ENCODE measurements at regions not wholly inside any gene's neighbourhood (a gene's known extent, or its start where the extent isn't known, plus 50 kb on each side); places are given as distances from the start of the nearest gene placed in this dataset.

DNA sequence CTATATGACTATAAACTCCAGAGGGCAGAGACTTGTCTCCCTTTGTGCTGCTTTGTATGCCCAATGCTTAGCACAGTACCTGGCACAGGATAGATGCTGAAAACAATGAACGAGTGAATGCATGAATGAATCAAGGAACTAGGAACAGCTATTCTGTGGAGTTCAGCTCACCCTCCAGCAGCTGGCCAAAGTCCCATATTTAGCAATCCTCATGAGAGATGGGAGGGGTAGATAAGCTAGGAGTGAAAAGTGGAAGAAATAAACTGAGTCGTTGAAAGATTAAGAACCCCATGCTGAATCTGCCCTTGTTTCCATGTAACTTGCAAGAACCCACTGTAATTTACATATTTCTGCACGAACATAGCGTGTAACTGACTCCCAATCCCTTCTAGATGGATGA lies 106.5 kb downstream of the MAFB start:
- Histone ChIP-seq H3K4me2 (ENCODE audit: insufficient read depth in 1 of 2, low read depth in 2 of 2, low read length in 2 of 2) (no peak overlapping the region), H3K9me3 (ENCODE audit: insufficient read depth in 2 of 2, low read depth in 1 of 2, low read length in 1 of 2) (no peaks in the 10 kb centered on the region), H3K79me1 (ENCODE audit: low read depth, low read length) (no peaks in the 10 kb centered on the region), H2AFZ (ENCODE audit: low read length) (no peak overlapping the region), H2BK15ac (ENCODE audit: low read length) (no peak overlapping the region), H4K8ac (ENCODE audit: extremely low read depth, insufficient read depth, low read length) (no peak overlapping the region), H3K23ac (ENCODE audit: insufficient read length) (no peak overlapping the region), H4K91ac (replicated peaks; ENCODE audit: insufficient read length, low read length) (no peak overlapping the region), H2BK5ac (ENCODE audit: low read depth, low read length) (no peak overlapping the region), H3K79me2 (ENCODE audit: control insufficient read depth in 1 of 2, insufficient read depth in 2 of 2, low read length in 2 of 2) (no peaks in the 10 kb centered on the region), H4K20me1 (replicated peaks in 1 of 2; ENCODE audit: control insufficient read depth in 1 of 2, insufficient read depth in 2 of 2, low read length in 2 of 2) (no peaks in the 10 kb centered on the region), H3K36me3 (ENCODE audit: control insufficient read depth in 2 of 4, insufficient read depth in 4 of 4, low read length in 3 of 4) (no peaks in the 10 kb centered on the region), H4K5ac (ENCODE audit: insufficient read length, low read depth, low read length) (no peak overlapping the region), H3K4me3 (ENCODE audit: extremely low read depth in 1 of 4, insufficient read depth in 2 of 4, low read depth in 3 of 4, low read length in 4 of 4) (no peak overlapping the region), H3K9ac (replicated peaks in 1 of 4; ENCODE audit: extremely low read depth in 1 of 4, low read depth in 3 of 4, low read length in 3 of 4) (no peak overlapping the region), H2BK20ac (ENCODE audit: low read length) (no peak overlapping the region), H3K4ac (replicated peaks; ENCODE audit: insufficient read length, low read depth, low read length) (no peak overlapping the region), H3K14ac (ENCODE audit: insufficient read length) (no peak overlapping the region), H2AK5ac (ENCODE audit: low read depth, low read length) (no peak overlapping the region), H3K27ac (ENCODE audit: low read depth, low read length) (no peak overlapping the region), H3K23me2 (ENCODE audit: low read depth, low read length) (no peaks in the 10 kb centered on the region; the same call in 1 of the 2 replicates), H3K4me1 (replicated peaks in 1 of 4; ENCODE audit: control insufficient read depth in 3 of 4, insufficient read depth in 4 of 4, low read length in 3 of 4) (peaks cover 0 to 3% (median under 1%) of the 10 kb centered on the region in 4 experiments; a peak in 1 of 7 replicates), H2BK120ac (replicated peaks; ENCODE audit: low read depth, low read length) (no peak overlapping the region), H3K56ac (replicated peaks; ENCODE audit: insufficient read length, low read depth, low read length) (no peak overlapping the region), H2BK12ac (ENCODE audit: low read depth, low read length) (no peak overlapping the region), H3K18ac (ENCODE audit: extremely low read depth, low read length) (no peak overlapping the region), H3K27me3 (replicated peaks in 1 of 4; ENCODE audit: control insufficient read depth in 3 of 4, extremely low read depth in 1 of 4, insufficient read depth in 3 of 4, low read length in 3 of 4) (no peaks in the 10 kb centered on the region; a peak in 1 of 7 replicates)
- POLR2A ChIA-PET (ENCODE audit: partially characterized antibody) = no interaction called here
- DNase-seq (ENCODE audit: low read depth in 1 of 2, low spot score in 2 of 2) (no peak), FAIRE-seq (no peak)
- CTCF ChIA-PET (ENCODE audit: partially characterized antibody) = no interaction called here
- 95% methylated on average over 4 of the region's 4 CpGs; no CpG with 5 or more reads in 1 of the 2 experiments for WGBS, 2 experiments (ENCODE audit: extremely low coverage in 1 of 2, insufficient coverage in 1 of 2, insufficient read length in 1 of 2, insufficient replicate concordance in 2 of 2, low coverage in 1 of 2, low lambda C conversion rate in 2 of 2, missing lambda C conversion rate in 1 of 2)
- TF ChIP-seq POLR2A (IDR thresholded peaks at IDR 0.05; ENCODE audit: control extremely low read depth in 1 of 2, low read depth in 2 of 2, low read length in 2 of 2) = no peak
- TF ChIP-seq CEBPB (IDR thresholded peaks at IDR 0.05; ENCODE audit: low read depth, low read length) = no peak
- TF ChIP-seq SUZ12 (IDR thresholded peaks at IDR 0.05; ENCODE audit: low read length) = no peak
- TF ChIP-seq POU5F1 (IDR thresholded peaks at IDR 0.05; ENCODE audit: low read depth, low read length) = no peak
